ENCODE measurements at regions not wholly inside any gene's neighbourhood (a gene's known extent, or its start where the extent isn't known, plus 50 kb on each side); places are given as distances from the start of the nearest gene placed in this dataset.
"Not testable (repeated sequence)": the region's sequence is repeated elsewhere in the genome, so short reads cannot be mapped to it uniquely, and the experiment has no call there.

- no peak for DNase-seq (ENCODE audit: low read depth in 2 of 2)
Observed at GRCh38 chr4:19596342-19596741, 655.4 kb upstream of the SLIT2 start.

- DNase-seq (ENCODE audit: low read depth in 2 of 2): no peak
Observed at GRCh38 chr4:19592391-19592790, 659.3 kb upstream of the SLIT2 start.

DNA sequence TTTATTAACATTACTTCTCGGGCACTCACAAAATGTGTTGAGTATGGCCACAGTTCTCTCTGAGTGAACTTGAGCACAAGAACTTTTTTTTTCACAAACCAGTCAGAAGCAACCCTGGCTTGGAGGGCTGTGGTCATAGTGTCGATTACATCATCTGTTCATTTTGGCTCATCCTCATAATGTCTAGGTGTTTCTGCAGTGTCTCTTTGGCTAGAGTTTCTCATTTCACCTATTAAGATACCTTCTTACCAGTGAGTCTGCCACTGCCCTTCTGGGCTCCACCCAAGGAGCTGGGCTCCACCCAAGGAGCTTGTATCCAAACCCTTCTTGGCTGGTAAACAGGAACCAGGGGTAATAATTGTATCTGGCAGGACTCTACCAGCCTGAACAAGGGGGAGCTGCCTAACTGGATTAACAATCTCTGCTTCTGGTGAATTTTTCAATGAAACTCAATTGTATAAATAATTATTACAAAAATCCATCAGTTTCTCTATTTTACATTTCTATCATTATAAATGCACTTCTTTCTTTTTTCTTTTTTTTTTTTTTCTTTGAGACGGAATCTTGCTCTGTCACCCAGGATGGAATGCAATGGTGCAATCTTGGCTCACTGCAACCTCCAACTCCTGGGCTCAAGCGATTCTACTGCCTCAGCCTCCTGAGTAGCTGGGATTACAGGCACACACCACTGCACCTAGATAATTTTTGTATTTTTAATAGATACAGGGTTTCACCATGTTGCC lies 667.7 kb upstream of the SLIT2 start:
- no peak for DNase-seq (ENCODE audit: low read depth in 2 of 2)

GRCh38 chr4:19580095-19580494 lies 671.6 kb upstream of the SLIT2 start:
- no peak for DNase-seq (ENCODE audit: low read depth in 2 of 2)

GRCh38 chr4:19579608-19580007 lies 672.1 kb upstream of the SLIT2 start:
- no peak for DNase-seq (ENCODE audit: low read depth in 2 of 2)

GRCh38 chr4:19577097-19577496 lies 674.6 kb upstream of the SLIT2 start:
- DNase-seq (ENCODE audit: low read depth in 2 of 2): no peak

GRCh38 chr4:19575924-19576323 lies 675.8 kb upstream of the SLIT2 start:
- DNase-seq (ENCODE audit: low read depth in 2 of 2): no peak

GRCh38 chr4:19566041-19566440 lies 685.7 kb upstream of the SLIT2 start:
- DNase-seq (ENCODE audit: low read depth in 2 of 2): no peak

- DNase-seq (ENCODE audit: low read depth in 2 of 2): no peak
Observed at GRCh38 chr4:19562456-19562855, 689.2 kb upstream of the SLIT2 start.

GRCh38 chr4:19557161-19557560 lies 694.5 kb upstream of the SLIT2 start:
- DNase-seq (ENCODE audit: low read depth in 2 of 2): no peak

- DNase-seq (ENCODE audit: low read depth in 2 of 2): not testable (repeated sequence)
Observed at GRCh38 chr4:19556276-19556675, 695.4 kb upstream of the SLIT2 start.

GRCh38 chr4:19547463-19547862 lies 704.2 kb upstream of the SLIT2 start:
- no peak for DNase-seq (ENCODE audit: low read depth in 2 of 2)

GRCh38 chr4:19544446-19545125 lies 707.1 kb upstream of the SLIT2 start:
- DNase-seq (ENCODE audit: low read depth in 2 of 2): no peak

DNA sequence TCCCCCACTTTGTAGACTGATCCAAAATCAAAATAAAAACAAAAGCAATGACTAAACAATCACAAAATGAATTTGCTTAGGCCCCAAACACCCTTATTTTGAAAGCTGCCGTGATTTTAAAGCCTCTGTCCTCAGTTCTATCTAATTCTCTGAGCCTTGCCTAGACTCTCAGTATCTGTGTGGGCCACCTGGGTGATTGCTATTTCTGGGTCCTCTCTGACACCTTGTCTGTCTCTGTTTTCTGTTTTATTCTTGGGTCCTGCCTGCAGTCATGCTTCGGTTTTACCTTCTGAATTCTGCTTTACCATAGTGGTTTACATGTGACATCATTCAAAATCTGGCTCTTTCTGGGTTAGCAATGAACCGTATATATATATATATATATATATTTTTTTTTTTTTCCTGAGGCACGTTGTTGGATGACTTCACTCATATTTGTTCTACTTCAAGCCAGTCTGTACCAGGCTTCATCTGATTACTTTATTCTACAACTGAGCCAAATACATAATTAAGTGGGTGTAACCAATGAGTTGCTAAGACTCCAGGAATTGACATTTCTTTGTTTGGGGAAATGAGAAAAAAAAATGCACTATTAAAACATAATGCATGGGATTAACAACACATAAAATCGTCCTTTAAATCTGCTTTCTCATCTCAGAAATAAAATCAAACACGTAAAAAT lies 710.7 kb upstream of the SLIT2 start:
- no peak for DNase-seq (ENCODE audit: low read depth in 2 of 2)

DNA sequence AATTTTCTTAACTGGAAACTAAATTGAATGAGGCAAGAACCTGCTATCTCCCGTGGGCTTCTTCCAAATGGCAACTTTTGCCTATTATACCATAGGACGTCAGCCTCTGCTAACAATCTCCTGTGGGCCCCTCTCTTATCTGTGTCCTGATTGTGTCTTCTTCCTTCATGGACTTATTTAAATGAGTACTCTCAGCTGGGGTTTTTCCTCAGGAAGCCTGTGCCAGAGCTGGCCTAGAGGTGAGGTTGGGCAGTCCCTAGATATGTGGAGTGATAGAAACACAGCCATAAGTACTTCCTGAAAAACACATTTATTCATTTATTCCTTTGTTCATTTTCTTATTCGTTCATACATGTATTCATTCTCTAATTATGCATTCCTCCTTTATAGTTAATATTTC lies 712.5 kb upstream of the SLIT2 start:
- DNase-seq (ENCODE audit: low read depth in 2 of 2): no peak

DNA sequence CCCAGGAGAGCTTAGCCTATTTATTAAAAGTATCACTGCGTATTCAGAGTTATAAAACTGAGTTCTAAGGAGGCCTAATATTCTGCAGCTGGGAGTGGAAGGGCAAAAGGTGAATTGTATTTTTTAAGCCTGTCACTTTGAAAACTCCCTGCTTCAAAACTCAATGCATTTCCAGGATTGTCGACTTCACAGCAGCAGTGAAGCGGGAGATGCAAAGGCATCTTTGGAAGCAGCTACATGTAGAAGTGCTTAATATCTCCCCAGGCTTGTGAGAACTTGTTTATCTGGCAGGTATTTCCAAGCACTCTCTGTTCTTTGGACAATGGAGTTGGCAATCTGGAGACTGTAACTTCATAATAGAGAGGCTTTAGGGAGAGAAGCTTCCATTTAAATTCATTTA lies 717.5 kb upstream of the SLIT2 start:
- DNase-seq (ENCODE audit: low read depth in 2 of 2): no peak

GRCh38 chr4:19531906-19532848 lies 719.5 kb upstream of the SLIT2 start:
- DNase-seq (ENCODE audit: low read depth in 2 of 2): no peak

DNA sequence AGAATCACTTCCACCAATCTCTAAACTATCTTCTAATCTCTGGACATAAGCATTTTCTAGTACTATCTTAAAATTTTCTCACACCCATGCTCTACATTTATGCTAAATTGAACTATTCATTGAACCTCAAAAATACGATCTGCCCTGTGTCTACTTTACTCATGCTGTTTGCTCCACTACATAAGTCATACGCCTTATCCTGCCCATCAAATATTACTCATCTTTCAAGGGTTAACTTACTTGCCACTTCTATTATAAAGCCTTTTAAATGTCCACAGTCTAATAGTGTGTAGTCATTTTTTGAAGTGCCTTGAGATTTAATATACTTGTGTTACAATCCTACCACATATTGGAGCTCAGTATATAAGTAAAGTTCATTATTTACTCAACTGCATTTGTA lies 727.7 kb upstream of the SLIT2 start:
- no peak for DNase-seq (ENCODE audit: low read depth in 2 of 2)

DNA sequence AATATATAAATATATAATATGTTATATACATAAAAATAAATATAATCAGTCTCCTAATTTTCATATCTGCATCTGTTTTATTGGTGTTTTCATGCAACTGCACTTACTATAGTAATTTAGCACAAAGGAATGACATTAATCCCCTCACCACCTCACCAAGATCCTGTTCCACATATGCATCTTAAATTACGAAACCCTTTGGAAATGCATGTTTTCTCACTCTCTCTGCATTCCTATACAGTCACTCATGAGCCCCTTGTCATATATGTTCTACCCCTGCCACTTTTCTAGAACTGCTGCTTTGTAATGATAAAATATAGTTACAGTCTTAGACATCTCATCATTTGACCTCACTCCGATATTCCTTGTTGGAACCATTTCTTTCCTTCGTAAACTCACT lies 728.7 kb upstream of the SLIT2 start:
- DNase-seq (ENCODE audit: low read depth in 2 of 2): no peak

- no peak for DNase-seq (ENCODE audit: low read depth in 2 of 2)
Observed at GRCh38 chr4:19520939-19521520, 730.7 kb upstream of the SLIT2 start.

- no peak for DNase-seq (ENCODE audit: low read depth in 2 of 2)
Observed at GRCh38 chr4:19514276-19515070, 737.2 kb upstream of the SLIT2 start.

Measured in stimulated activated CD4-positive, alpha-beta T cell treated with anti-CD3 and anti-CD28 coated beads, Interleukin-1b, Interleukin-23, amount 100 ng/mL, for 4 hours (primary cell).